ENCODE measurements at regions not wholly inside any gene's neighbourhood (a gene's known extent, or its start where the extent isn't known, plus 50 kb on each side); places are given as distances from the start of the nearest gene placed in this dataset.

GRCh38 chr20:60976139-60976538 lies 275.9 kb upstream of the CDH4 start (continued):
- TF ChIP-seq, protein P1, sequence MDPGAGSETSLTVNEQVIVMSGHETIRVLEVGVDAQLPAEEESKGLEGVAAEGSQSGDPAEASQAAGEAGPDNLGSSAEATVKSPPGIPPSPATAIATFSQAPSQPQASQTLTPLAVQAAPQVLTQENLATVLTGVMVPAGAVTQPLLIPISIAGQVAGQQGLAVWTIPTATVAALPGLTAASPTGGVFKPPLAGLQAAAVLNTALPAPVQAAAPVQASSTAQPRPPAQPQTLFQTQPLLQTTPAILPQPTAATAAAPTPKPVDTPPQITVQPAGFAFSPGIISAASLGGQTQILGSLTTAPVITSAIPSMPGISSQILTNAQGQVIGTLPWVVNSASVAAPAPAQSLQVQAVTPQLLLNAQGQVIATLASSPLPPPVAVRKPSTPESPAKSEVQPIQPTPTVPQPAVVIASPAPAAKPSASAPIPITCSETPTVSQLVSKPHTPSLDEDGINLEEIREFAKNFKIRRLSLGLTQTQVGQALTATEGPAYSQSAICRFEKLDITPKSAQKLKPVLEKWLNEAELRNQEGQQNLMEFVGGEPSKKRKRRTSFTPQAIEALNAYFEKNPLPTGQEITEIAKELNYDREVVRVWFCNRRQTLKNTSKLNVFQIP (CRISPR knock-in tag; IDR thresholded peaks at IDR 0.05; ENCODE audit: borderline replicate concordance, low read depth): no peak
- TF ChIP-seq CREB5 (CRISPR knock-in tag; IDR thresholded peaks at IDR 0.05; ENCODE audit: low read depth): no peak
- TF ChIP-seq, protein P2, sequence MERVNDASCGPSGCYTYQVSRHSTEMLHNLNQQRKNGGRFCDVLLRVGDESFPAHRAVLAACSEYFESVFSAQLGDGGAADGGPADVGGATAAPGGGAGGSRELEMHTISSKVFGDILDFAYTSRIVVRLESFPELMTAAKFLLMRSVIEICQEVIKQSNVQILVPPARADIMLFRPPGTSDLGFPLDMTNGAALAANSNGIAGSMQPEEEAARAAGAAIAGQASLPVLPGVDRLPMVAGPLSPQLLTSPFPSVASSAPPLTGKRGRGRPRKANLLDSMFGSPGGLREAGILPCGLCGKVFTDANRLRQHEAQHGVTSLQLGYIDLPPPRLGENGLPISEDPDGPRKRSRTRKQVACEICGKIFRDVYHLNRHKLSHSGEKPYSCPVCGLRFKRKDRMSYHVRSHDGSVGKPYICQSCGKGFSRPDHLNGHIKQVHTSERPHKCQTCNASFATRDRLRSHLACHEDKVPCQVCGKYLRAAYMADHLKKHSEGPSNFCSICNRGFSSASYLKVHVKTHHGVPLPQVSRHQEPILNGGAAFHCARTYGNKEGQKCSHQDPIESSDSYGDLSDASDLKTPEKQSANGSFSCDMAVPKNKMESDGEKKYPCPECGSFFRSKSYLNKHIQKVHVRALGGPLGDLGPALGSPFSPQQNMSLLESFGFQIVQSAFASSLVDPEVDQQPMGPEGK (CRISPR knock-in tag; IDR thresholded peaks at IDR 0.05; ENCODE audit: borderline replicate concordance): no peak
- no peak for TF ChIP-seq ZNF8 (CRISPR knock-in tag; IDR thresholded peaks at IDR 0.05)
- TF ChIP-seq CSDC2 (CRISPR knock-in tag; IDR thresholded peaks at IDR 0.05): no peak
- no peak for TF ChIP-seq ZNF565 (CRISPR knock-in tag; conservative IDR thresholded peaks at IDR 0.05; ENCODE audit: low read depth)
- no peak for TF ChIP-seq ZNF70 (CRISPR knock-in tag; IDR thresholded peaks at IDR 0.05)
- no peak for TF ChIP-seq BACH2 (CRISPR knock-in tag; IDR thresholded peaks at IDR 0.05; ENCODE audit: borderline replicate concordance)
- TF ChIP-seq ZFP3 (CRISPR knock-in tag; IDR thresholded peaks at IDR 0.05): no peak
- TF ChIP-seq PPARA (CRISPR knock-in tag; IDR thresholded peaks at IDR 0.05; ENCODE audit: borderline replicate concordance): no peak
- TF ChIP-seq GLIS3 (CRISPR knock-in tag; IDR thresholded peaks at IDR 0.05): no peak

- TF ChIP-seq CSDC2 (CRISPR knock-in tag; IDR thresholded peaks at IDR 0.05): no peak
- TF ChIP-seq, protein P3, sequence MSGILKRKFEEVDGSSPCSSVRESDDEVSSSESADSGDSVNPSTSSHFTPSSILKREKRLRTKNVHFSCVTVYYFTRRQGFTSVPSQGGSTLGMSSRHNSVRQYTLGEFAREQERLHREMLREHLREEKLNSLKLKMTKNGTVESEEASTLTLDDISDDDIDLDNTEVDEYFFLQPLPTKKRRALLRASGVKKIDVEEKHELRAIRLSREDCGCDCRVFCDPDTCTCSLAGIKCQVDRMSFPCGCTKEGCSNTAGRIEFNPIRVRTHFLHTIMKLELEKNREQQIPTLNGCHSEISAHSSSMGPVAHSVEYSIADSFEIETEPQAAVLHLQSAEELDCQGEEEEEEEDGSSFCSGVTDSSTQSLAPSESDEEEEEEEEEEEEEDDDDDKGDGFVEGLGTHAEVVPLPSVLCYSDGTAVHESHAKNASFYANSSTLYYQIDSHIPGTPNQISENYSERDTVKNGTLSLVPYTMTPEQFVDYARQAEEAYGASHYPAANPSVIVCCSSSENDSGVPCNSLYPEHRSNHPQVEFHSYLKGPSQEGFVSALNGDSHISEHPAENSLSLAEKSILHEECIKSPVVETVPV (CRISPR knock-in tag; IDR thresholded peaks at IDR 0.05): no peak
- no peak for TF ChIP-seq ISL1 (CRISPR knock-in tag; IDR thresholded peaks at IDR 0.05)
- TF ChIP-seq ZNF565 (CRISPR knock-in tag; conservative IDR thresholded peaks at IDR 0.05; ENCODE audit: low read depth): no peak
- no peak for TF ChIP-seq TCF4 (CRISPR knock-in tag; IDR thresholded peaks at IDR 0.05; ENCODE audit: borderline replicate concordance)
- TF ChIP-seq, protein P4, sequence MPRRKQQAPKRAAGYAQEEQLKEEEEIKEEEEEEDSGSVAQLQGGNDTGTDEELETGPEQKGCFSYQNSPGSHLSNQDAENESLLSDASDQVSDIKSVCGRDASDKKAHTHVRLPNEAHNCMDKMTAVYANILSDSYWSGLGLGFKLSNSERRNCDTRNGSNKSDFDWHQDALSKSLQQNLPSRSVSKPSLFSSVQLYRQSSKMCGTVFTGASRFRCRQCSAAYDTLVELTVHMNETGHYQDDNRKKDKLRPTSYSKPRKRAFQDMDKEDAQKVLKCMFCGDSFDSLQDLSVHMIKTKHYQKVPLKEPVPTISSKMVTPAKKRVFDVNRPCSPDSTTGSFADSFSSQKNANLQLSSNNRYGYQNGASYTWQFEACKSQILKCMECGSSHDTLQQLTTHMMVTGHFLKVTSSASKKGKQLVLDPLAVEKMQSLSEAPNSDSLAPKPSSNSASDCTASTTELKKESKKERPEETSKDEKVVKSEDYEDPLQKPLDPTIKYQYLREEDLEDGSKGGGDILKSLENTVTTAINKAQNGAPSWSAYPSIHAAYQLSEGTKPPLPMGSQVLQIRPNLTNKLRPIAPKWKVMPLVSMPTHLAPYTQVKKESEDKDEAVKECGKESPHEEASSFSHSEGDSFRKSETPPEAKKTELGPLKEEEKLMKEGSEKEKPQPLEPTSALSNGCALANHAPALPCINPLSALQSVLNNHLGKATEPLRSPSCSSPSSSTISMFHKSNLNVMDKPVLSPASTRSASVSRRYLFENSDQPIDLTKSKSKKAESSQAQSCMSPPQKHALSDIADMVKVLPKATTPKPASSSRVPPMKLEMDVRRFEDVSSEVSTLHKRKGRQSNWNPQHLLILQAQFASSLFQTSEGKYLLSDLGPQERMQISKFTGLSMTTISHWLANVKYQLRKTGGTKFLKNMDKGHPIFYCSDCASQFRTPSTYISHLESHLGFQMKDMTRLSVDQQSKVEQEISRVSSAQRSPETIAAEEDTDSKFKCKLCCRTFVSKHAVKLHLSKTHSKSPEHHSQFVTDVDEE (CRISPR knock-in tag; IDR thresholded peaks at IDR 0.05): no peak
- TF ChIP-seq SNAI2 (CRISPR knock-in tag; IDR thresholded peaks at IDR 0.05): no peak
- TF ChIP-seq ZNF8 (CRISPR knock-in tag; IDR thresholded peaks at IDR 0.05): no peak
- no peak for TF ChIP-seq OSR1 (CRISPR knock-in tag; IDR thresholded peaks at IDR 0.05)
- TF ChIP-seq, protein P2 (CRISPR knock-in tag; IDR thresholded peaks at IDR 0.05; ENCODE audit: borderline replicate concordance): no peak
- TF ChIP-seq RARB (CRISPR knock-in tag; IDR thresholded peaks at IDR 0.05): no peak
- TF ChIP-seq ZFP30 (CRISPR knock-in tag; IDR thresholded peaks at IDR 0.05): no peak
- TF ChIP-seq, protein P1 (CRISPR knock-in tag; IDR thresholded peaks at IDR 0.05; ENCODE audit: borderline replicate concordance, low read depth): no peak
- TF ChIP-seq TOX (CRISPR knock-in tag; IDR thresholded peaks at IDR 0.05; ENCODE audit: borderline replicate concordance): no peak
- no peak for TF ChIP-seq PPARA (CRISPR knock-in tag; IDR thresholded peaks at IDR 0.05; ENCODE audit: borderline replicate concordance)
- TF ChIP-seq CREB5 (CRISPR knock-in tag; IDR thresholded peaks at IDR 0.05; ENCODE audit: low read depth): no peak
- no peak for ATAC-seq
These were observed 275.1 kb upstream of the CDH4 start for GRCh38 chr20:60976913-60977312.
